ENCODE measurements at regions not wholly inside any gene's neighbourhood (a gene's known extent, or its start where the extent isn't known, plus 50 kb on each side); places are given as distances from the start of the nearest gene placed in this dataset.
"Not testable (repeated sequence)": the region's sequence is repeated elsewhere in the genome, so short reads cannot be mapped to it uniquely, and the experiment has no call there.

DNA sequence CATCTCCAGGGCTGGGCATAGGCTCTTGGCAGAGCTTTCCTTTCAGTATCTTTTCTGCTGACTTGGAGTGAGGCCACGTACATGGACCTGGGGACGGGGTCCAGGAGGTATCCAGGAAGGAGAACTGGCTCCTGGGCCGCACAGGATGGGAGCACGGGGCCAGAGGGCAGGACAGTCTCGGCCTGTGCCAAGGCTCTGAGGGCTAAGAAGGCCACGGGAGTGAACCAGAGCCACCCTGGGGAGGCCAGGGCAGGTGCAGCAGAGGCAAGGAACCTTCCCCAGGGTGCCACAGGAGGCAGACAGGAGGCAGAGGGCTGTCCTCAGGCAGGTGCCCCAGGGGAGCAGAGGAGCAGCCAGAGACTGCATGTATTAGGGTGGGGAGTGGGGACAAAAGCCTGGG, 50.3 kb downstream of the PLXNA1 start:
- no peak for DNase-seq

DNA sequence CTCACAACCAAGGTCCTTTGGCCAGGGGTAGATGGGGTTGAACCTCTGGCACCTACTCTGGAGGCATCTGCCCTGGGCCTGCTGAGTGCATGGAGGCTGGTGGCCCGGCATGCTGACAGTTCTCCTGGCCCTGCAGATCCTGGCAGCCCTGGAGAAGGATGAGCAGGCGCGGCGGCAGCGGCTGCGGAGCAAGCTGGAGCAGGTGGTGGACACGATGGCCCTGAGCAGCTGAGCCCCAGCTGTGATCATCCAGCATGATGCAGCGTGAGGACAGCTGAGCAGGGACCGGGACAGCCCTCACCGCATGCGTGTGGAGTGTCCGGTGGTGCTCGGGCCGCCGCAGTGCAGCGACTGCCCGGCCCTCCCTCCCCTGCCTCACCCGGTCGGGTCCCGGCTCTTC, 50.9 kb downstream of the PLXNA1 start:
- DNase-seq = no peak

DNA sequence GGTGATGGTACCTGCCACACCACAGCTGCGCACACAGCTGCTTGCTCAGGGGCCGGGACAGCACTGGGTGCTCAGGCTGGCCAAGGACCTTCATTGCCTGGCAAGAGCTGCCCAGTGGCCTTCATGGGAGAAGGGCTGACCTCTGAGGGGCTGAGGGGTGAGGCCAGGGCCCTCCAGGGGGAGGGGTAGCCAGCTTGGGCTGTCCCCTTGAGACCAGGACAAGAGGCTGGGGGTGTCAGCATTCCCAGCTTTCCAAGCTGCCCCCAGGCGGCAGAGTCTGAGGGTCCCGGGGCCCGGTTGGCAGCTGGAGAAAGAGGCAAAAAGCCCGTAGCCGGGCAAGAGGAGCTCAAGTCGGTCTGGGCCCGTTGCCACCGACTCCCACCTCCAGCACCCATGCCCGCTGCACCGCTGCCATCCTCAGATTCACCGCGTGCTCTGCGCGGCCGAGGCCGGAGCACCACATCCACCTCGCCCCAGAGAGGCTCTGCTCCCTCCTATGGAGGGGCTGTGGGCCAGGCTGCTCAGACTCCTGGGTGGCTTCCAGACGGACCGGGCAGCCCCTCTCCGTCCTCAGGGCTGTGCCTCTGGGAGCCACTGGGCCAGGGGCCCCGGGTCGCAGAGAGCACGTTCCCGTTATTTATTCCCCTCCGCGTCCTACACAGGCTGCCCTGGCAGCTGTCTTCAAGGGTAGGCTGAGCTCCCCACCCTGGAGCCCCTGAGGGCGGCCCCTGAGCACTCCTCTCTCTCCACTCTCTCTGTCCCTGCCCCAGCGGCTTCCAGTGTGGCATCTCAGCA, 51.5 kb downstream of the PLXNA1 start:
- no peak for DNase-seq

DNA sequence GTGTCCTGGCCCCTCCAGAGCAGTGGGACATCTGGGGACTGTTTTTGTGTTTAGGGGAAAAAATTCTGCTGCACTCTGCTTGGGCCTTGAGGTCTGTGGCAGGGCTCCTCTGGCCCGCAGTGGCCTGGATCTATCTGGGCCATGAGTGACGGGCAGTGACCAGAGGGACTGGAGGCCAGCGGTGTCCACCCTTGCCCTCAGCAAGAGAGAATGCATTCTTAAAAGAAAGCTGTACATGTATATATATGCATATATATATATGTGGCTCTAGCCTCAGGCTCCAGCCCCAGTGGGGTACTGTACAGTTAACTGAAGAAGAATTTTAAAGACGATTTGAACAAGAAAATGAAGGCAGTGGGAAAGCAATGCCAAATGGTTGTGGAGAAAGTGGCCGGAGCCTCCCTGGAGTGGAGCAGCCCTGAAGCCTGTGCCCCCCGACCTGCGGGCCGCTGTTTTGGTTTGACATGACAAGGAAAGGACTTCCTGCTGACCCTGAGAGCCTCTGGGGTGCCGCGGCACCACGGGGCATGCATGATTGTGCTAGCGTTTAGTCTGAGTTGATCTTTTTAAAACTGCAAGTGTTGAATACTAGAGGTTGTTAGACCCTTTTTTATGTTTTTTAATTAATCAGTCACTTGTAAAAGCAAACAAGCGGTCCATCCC, 52.2 kb downstream of the PLXNA1 start:
- no peak for DNase-seq

DNA sequence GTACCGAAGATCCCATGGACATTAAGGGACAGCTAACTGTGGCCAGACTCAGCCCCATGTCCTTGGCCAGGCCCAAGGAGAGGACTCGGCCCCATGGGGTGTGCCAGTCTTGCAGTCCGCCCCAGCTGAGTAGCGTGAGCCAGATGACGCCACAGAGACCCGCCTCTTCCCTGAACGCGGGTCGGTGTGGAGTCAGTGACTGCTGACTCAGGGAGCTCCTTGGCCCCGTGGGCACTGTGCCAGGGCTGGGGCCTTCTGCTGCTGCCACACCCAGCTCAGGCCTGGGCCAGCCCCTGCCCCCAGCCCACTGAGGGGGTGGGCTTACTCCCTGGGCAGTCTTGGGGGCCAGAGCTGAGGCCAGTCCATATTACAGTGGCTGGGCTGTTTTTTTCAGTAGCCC, 52.8 kb downstream of the PLXNA1 start:
- peak; percentile 81 for DNase-seq

DNA sequence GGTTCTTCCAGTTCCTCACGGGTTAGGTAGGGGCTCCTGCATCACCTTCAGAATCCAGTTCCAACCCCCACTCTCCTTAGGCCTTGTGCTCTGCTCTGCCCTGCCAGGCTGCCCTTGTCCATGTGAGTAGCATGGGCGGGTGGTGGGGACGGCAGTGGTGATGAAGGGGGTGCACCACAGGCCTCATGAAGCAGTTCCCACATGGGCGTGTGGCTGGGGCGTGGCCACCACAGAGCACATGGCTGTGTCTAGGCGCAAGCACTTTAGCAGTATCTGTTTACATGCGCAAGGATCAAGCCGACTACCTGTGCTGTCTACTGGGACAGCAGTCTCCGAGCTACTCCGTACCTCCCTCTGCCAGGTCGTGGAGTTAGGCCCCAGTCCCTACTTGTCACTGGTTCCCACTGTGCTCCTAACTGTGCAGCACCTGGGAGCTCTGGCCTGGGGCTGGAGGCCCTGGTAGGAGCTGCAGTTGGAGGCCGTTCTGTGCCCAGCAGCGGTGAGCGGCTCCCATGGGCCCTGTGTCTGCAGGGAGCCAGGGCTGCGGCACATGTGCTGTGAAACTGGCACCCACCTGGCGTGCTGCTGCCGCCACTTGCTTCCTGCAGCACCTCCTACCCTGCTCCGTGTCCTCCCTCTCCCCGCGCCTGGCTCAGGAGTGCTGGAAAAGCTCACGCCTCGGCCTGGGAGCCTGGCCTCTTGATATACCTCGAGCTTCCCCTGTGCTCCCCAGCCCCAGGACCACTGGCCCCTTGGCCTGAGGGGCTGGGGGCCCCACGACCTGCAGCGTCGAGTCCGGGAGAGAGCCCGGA, 53.5 kb downstream of the PLXNA1 start:
- DNase-seq = no peak

DNA sequence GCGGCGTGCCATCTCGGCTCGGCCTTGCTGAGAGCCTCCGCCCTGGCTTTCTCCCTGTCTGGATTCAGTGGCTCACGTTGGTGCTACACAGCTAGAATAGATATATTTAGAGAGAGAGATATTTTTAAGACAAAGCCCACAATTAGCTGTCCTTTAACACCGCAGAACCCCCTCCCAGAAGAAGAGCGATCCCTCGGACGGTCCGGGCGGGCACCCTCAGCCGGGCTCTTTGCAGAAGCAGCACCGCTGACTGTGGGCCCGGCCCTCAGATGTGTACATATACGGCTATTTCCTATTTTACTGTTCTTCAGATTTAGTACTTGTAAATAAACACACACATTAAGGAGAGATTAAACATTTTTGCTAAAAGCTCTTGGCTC, 54.1 kb downstream of the PLXNA1 start:
- no peak for DNase-seq

DNA sequence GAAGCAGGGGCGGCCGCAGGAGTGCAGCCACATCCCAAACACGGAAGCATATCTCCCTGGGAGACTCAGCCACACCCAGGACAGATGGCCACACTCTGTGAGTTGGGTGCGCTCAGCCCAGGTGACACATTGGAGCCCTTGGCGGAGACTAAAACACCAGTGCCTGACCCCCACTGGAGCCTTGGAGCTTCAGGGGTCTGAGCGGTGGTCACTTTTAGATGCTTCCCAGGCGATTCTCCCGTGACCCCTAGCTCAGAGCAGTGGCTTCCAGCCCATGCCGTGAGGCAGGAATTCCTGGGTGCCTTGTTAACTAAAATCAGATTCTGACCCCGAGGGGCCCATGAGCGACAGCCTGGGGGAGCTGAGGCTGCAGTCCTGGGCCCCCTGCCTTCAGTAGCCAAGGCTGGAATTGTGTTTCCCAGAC, 54.5 kb downstream of the PLXNA1 start:
- no peak for DNase-seq

DNA sequence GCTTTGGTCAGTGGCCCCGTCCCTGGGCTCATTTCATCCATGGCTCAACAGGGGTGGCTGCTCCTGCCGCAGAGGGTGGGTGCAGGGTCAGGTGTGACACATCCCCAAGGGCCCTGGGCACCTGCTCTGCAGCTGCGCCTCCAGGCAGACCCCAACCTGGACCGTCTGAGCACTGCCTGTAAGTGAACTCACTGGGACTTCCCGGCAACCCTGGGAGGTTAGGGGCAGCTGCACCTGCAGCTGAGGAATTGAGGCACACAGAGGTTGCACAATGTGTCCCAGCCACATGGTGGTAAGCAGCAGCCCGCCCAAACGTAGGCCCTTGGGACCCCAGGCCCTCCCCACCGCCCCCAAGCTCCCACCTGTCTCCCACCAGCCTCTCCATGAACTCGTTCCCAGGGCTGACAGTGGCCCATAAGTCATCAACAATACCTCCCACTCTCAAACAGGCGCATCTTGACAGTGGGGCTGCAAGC, 55.1 kb downstream of the PLXNA1 start:
- no peak for DNase-seq

DNA sequence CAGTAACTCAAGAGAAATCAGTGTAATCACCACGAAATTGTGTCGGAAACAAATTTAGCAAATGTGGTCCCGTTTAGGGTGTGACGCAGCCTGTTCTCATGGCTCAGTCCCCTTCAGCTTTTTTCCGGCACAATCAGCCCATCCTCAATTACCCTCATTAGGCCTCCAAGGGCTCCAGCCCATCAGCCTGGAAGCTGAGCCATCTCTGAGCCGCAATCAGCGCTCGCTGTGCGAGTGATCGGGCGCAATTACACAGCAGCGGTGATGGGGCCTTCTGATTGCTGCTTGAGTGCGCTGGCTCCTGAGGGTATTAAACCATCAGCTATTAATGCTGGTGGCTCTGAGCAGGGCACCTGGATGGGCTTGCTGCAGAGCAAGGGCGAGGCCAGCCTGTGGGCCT, 55.6 kb downstream of the PLXNA1 start:
- no peak for DNase-seq

DNA sequence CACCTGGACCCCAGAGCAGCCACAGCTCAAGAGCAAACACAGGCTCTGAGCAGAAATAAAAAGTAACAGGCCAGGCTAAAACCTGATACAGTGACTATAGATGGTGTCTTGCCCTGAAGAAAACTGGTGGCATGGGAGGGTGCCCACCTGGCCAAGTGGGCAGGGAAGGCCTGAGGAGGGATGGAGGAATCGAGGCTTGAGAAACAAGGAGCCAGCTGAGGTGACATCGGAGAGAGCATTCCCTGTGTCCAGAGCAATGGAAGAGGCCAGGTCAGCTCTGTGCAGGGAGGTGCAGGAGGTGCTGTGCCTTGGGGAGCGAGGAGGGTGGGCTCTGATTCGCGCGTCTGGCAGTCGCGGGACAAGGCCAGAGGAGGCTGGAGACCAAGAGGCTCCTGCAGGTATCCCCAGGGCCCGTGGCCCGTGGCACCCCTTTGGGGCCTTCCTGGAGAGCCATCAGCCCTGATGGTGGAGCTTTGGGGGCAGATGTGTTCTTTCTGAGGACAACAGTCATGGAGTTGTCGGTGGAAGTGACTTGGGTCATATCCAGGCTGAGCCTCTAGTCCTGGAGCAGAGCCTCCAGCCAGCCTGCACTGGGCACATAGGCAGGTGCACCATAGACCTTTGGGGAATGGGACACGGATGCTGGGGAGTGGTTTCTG, 56.1 kb downstream of the PLXNA1 start:
- no peak for DNase-seq

DNA sequence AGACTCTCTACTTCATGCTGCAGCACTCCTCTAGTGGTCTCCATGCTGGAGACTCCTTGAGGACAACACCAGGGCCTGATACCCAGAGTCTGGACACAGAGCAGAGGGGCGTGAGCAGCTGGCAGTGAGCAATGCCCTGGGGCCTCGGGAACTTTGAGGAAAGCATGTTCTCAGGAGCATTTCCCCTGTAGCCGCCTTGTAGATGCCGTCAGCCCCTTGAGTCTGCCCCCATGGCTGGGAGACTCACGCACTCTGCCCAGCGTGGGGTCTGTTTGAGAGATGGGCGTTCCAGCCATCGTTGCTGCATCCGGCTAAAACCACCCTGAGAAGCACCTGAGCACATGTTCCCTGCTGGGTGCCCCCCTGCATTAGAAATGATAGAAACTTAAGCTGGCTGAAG, 56.8 kb downstream of the PLXNA1 start:
- no peak for DNase-seq

DNA sequence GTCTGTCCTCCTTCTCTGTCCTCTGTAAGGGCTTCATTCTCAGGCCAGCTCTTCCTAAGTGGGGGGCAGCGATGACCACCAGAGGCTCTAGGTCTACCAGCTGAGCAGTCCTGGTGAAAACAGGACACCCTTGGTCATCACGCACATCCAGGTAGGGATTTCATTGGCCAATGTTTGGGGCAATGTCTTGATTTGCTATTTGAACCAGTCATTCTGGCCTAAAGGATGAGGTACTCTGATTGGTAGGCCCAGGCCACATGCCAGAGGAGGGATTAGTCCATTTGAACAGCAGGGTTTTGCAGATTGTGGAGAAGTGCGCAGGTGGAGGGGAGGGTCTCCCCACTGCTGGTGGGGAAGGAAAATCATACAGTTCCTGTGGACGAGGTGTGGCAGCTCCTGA, 57.3 kb downstream of the PLXNA1 start:
- no peak for DNase-seq

DNA sequence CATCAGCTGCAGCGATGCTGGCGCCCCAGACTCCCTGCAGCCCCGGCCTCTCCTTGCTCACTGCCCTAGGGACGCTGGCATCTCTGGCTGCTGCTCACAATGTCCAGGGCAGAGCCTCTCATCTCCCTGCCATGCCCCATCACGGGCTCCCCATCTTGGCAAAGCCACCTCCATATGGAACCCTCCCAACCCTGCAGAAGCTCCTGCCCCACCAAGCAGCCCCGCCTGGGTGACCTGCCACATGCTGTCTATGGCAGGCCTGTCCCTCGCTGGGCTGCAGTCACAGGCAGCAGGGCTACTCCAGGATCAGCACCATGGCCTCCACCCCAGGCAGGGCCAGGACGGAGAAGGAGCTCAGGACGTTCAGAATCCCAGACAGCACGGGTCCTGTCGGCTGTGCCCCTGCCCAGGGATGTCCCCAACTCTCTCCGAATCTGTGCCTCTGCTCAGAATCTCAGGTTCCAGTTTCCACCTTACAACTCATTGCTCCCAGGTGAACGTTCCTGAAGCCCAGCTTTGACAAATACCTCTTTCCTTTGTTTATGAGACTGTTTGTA, 58.4 kb downstream of the PLXNA1 start:
- no peak for DNase-seq

DNA sequence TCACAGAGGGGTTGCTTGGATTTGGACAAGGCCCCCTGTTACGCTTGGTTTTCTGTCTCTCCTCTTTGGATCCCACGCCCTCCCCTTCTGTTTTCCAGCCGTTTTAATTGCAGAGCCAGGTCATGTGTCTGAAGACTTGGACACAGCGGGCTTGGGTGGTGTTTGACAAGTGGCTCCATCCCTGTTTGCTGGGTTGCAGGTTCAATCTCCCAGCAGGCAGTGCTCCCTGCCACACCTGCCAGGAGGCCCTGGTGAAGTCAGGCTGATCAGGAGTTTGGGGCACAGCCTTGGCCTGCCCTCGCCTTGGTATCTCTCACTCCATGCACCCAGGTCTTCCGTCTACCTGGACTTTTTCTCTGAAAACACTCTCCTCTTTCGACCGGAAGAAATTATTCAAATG, 59.0 kb downstream of the PLXNA1 start:
- no peak for DNase-seq

DNA sequence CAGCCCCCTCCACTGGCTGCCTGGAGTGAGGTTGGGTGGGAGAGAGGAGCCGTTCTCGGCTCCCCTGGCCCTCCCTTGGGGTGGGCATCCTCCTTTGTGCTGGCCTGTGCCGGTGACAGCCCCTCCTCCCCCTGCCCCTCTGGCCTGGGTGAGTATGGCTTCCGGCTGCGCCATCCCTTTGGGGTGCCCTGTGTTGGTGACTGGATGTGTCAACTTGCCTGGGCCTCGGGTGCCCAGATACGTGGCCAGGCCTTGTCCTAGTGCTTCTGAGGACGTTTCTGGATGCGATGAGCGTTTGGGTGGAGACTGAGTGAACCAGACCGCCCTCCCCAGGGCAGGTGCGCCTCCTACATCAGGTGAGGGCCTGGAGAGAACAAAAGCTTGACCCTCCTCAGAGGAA, 59.7 kb downstream of the PLXNA1 start:
- no peak for DNase-seq

DNA sequence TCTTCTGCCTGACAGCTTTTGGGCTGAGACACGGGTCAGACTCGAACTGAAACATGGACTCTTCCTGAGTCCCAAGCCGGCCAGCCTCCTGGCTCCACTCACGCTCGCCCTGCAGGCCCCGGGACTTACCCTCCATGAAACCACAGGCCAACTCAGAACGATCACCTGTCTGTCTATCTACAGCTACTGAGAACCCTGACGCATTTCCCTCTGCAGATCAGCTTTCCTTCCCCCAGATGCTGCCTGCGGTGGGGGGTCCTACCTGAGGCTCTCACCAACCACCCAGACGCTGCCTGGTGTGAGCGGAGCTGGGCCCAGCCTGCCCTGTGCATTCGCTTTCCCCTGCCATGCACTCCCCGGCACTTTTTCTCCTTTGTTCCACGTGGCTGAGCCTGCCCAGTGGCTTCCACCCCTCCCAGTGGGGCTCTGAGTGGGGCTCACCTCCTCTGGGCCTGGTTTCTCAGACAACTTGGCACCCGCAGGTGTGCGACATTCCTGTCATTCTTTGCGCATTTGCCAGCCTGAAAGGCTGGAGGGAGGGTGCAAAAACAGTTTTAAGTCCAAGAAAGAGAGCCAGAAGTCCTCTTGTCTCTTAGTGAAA, 60.2 kb downstream of the PLXNA1 start:
- no peak for DNase-seq

DNA sequence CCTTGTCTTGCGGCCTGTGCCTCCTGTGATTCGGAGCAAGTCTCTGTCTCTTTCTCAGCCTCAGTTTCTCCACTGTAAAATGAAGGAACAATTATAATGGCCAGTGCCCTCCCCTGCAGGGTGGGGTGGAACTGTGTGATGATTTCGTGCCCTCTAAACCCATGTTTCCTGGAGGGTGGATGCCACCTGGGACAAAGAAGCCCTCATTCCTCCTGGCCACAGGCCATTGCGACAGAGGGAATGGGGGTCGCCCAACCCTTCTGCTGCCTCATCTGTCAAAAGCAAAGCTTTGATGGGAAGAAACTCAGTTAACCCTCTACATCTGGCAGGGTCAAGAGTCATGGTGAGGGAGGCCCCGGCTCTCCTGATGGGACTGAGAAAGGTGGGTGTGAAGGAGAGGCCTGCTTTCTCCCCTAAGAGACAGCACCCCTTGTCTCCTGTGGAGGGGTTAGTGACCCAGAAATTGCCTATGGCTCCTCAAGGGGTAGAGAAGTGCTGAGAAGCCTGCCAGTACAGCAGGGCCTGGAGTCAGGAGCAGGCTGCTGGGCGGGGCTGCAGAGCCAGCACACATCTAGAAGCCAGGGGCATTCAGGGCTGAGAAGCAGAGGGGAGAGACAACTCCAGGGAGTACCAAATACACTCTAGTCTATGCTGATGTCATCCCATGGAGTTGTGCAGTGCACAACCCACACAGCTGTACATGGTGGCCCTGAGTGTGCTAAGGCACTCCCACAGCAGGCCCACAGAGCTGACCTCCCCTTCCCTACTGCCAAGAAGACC, 61.0 kb downstream of the PLXNA1 start:
- no peak for DNase-seq

DNA sequence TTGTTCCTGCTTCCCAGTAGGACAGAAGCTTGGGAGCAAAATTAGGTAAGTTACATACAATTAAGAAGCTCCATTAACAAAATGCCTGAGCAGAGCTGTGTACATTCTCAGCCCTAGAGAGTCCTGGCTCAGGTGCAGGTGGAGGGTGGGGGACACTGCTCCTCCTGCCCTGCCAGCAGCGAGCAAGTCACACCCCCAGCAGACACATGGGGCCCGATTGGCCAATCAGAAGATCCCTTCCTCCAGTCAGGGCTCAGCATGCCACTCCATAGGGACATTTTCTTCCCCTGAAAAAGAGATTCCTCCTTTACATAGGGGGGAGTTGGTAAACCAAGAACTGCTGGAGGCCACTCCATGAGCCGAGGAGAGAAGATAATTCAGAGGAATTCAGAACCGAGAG, 62.1 kb downstream of the PLXNA1 start:
- DNase-seq = no peak

DNA sequence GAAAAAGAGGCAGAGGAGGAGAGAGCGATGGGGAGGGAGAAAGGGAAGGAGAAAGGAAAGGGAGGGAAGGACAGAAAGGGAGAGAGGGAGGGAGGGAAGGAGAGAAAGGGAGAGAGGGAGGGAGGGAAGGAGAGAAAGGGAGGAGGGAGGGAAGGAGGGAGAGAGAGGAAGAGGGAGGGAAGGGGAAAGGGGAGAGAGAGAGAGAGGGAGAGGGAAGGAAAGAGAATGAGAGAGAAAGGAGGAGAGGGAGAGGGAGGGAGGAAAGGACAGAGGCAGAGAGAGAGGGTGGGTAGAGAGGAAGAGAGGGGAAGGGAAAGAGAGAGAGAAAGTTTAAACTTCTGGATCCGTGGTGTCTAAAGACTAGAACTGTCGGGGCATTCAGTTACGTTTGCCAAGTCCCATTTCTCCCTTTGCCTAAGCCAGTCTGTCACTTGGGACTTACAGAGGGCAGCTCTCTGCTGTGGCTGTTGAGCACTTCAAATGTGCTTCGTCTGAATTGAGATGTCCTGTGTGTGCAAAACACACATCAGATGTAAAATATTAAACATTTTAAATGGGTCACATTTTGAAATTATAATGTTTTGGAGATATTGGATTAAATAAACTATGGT, 62.6 kb downstream of the PLXNA1 start:
- no peak for DNase-seq

DNA sequence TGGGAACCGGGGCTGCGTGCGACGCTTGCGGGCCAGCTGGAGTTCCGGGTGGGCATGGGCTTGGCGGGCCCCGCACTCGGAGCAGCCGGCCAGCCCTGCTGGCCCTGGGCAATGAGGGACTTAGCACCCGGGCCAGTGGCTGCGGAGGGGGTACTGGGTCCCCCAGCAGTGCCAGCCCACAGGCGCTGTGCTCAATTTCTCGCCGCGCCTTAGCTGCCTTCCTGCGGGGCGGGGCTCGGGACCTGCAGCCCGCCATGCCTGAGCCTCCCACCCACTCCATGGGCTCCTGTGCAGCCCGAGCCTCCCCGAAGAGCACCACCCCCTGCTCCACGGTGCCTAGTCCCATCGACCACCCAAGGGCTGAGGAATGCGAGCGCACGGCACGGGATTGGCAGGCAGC, 63.8 kb downstream of the PLXNA1 start:
- not testable (repeated sequence) for DNase-seq
